NCI-H1436 (cell line): ENCODE measurements at regions not wholly inside any gene's neighbourhood (a gene's known extent, or its start where the extent isn't known, plus 50 kb on each side); places are given as distances from the start of the nearest gene placed in this dataset.

ENCODE experiments used
- DNase-seq: peaks from one replicate; lab custom pipeline; 2025; lab: John Stamatoyannopoulos, UW

DNA sequence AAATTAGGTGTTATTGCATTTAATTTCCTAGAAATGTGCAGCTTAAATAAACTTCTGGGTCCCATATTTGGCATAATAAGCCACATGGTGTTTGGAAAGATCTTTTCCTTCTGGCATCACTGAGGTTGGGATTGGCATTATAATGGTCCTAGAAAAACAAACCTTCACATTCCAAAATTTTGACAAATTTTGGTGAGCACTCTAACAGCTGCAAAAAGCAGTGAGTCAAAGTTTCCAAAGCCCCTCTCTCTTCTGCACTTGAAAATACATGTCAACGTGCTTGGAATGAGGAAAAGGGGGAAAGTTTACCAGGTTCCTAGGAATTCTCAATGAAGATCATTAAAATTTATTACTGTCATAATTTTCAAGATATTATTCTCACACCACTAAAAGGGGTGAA lies 77.8 kb upstream of the STK17B start:
- DNase-seq, result no peak

DNA sequence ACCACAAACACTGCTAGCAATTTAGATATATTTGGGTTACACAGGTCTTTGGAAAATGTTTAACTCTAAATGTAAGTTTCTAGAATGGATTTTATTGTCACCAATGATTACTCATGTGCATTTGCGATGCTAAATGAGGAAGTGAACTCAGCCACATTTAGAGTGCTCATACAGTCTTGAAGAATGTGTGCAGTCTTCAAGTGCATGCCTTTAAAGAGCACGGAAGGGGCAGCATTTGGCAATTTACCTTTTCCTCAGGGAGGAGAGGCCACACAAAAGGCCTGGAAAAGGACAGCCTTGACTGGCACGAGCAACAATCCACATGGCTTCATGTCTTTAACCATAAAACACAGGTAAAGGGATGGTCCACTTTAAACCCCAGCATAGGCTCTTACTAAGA lies 78.5 kb upstream of the STK17B start:
- DNase-seq, result no peak

DNA sequence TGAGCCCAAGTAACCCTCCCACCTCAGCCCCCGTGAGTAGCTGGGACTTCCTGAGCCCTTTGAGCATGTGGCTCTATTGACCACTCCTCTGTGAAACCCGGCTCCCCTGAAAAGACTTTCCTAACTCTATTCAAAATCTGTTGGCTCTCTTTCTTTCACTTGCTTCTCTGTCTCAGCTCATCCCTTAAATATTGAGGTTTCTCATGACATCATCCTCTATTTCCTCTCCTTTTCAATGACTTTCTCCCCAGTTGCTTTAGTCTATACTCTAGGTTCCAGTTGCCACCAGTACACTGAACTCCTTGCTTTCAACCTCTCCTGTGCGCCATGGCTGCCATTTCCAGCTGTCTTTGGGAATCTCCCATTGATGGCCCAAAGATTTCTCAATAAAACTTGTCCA lies 79.8 kb upstream of the STK17B start:
- no peak for DNase-seq

DNA sequence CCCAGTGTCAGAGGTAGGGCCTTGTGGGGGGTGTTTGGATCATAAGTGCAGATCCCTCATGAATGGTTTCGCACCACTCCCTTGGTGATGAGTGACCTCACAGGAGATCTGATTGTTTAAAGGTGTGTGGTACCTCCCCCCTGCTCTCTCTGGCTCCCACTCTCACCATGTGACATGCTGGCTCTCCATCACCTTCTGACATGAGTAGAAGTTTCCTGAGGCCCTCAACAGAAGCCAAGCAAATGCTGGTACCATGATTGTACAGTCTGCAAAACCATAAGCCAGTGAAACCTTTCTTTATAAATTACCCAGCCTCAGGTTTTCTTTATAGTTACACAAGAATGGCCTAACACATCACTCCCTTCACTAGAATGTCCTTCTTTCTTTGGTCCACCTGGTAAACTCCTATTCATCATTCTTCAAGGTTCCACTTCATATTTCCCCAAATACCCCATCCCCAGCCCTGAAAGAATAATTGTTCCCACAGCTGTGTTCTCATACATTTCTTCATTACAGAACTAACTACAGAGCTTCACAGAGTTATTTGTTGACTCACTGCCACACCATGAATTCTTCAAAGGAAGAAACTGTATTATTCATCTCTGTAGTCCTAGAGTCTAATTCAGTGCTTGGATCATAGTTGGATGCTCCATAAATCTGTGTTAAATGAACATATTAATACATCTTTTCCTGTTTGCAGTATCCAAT lies 81.2 kb upstream of the STK17B start:
- DNase-seq, result no peak

DNA sequence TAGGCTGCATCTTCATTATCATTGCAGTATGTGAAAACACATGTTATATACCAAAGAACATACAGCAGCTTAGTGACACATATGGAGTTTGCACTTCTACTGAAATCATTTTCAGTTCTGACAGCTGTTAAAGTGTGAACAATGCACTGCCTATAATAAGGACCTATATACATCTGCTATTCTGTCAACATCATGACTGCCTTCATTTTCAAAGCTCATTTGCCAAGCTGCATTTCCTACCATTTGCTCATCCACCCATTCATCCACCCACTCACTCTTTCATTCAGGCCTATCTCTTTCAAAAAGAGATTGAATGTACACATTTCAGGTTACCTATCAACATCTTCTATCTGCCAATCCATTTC lies 81.7 kb upstream of the STK17B start:
- DNase-seq, result no peak

DNA sequence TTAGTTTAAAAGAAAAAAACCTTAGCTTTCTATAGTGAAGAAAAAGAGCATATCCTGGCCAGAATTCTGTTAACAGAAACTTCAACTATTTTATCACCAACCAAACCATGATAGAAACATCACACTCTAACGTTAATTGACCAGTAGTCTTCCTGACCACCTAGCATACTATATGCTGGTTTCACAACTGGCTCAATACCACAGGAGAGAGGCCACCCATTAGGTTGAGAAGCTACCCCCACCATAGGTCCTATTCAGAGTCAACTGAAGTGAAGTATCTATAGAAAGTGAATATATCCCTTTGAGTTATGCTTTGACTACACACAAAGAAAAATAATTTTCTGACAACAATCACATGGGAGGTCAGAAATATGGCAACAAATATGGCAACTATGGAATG lies 85.2 kb upstream of the STK17B start:
- DNase-seq, result no peak

DNA sequence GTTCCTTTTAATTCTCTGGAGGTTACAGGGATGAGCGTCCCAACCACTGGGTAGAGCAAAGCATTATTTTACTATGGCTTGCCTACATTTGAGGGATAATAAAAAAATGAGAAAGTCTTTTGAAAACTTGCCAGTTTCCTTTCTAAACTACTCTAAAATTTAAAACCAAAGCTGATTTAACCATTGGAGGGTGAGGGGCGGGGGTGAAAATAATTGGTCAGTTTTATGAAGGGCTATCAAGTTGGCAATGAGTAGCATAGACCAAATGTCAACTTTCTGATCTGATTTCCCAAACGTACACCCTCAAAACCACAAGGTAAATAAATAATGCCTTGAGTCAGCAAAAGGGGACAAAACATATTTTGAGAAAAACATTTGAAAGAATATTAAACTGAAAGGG lies 85.7 kb upstream of the STK17B start:
- DNase-seq, result no peak

DNA sequence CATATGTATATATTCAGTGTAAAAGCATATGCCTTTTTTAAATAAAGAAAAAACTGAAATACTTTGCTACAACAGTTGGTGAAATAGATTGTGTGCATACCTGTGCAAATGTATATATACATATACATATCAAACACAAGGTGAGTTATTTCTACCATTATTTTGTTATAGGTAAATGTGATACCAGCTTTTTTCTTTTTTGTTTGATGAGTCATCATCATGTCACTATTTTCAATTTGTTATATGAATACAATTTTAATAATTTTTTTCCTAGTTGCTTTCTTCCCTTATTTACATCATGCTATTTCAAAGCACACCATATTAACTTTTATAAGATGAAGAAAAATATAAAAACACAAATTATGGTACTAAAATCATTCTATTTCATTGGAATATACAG lies 87.0 kb upstream of the STK17B start:
- no peak for DNase-seq

DNA sequence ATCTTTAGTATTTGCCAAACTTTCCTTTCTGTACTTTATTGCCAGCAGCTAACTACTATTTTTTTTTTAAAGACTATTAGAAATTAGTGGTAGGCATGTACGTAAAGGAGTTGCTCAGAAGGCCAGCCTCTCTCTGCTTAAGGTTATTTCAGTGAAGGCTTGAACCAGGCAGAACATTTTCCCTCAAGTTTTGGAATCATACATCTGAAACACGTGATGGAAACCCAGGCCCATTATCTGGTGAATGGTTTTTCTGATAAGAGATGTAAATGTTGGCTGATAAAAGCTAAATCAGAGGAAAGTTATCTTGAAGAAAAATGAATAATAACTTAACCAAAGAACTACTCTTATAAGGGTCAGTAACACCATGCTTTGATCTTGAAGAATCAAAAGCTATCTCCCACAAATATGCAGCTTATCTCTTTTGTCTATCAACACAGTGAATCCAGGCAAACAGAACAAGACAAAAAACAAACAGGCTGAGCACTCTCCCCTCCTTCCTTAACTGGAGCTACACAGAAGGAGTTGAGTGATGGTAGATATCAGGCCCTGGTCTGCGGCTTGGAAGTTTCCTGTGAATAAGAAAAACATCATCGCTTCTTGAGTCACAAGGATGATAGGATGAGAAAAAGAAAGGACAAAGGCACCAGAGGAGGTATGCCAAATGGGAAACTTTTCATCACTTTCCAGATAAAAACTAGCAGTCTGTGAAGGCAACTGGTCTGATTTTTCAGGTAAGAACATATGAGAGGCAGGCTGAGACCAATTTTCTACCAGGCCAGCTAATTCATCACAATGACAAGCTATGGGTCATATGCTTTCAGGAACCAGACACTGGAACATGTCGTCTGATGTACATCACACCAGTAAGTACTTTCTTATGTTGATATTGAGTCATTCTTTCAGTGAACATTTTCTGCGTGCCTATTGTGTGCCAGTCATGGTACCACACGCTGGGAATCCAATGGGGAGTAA lies 88.4 kb upstream of the STK17B start:
- no peak for DNase-seq

DNA sequence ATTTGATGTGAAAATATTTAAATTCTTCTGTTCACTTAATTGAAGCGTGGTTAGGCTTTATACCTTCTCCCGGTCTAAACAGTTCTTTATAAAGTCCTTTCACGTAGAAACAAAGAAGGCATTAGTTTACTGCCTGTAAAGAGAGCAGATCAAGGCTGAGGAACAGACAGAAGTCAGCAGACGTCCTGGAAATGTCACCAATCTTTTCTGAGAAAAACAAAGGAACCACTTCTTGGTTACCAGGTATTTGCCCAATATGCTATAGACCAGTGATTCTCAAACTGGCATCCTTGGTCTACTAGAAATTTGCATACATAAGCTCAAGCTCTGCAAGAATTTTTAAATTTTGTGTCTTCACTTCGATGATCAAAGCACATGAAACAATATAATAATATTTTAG lies 89.2 kb upstream of the STK17B start:
- DNase-seq, result no peak

DNA sequence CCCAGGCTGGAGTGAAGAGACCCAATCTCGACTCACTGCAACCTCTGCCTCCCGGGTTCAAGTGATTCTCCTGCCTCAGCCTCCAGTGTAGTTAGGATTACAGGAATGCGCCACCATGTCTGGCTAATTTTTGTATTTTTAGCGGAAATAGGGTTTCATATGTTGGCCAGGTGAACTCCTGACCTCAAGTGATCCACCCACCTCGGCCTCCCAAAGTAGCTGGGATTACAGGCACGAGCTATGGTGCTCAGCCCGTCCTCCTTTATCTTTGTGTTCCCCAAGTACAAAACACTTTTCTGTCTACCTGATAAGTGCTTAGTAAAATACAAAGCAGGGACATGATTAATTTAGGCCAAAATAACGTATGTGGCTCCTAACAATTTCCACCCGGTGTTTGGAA lies 91.2 kb upstream of the STK17B start:
- no peak for DNase-seq

DNA sequence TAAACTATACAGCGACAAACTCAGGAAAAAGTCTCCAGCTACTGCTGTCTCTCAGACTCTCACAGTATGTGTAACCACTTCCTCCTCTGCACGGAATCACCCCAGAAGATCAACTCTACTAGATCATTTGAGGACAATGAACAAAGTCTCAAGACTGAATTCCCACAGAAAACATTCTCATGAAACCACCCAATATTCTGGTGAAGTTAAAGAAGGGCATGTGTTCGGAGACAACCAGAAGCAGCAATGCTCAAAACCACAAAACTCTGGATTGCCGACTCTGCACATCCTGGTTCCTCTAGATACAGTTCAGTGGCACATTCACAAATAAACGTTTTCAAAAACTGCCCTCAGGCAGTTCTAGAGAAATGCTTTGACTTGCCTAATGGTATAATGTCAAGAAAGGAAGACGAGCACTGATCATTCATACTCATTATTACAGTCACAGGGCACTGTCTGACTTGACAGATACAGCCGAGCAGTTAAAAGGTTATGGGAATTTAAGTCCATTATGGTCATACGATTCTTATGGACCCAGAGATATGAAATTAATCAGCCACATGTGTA lies 91.9 kb upstream of the STK17B start:
- DNase-seq, result no peak

DNA sequence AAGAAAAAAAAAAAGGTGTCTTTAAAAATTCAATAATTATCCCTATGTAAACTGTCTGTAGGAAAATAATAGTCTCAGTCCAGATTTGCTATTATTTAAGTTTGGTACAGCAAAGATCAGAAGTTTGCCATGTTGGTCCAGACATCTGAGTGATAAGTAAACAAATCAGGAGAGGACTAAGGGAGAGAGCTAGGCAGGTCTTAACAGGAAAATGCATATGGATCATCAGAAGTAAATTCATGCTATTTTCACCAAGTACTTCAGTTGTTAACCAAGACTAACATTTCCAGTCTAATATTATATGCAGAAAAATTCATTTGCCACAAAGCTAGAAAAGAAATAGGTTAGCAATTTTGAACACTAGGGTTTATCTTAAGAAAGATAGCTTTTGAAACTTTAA lies 95.0 kb upstream of the STK17B start:
- DNase-seq, result no peak

DNA sequence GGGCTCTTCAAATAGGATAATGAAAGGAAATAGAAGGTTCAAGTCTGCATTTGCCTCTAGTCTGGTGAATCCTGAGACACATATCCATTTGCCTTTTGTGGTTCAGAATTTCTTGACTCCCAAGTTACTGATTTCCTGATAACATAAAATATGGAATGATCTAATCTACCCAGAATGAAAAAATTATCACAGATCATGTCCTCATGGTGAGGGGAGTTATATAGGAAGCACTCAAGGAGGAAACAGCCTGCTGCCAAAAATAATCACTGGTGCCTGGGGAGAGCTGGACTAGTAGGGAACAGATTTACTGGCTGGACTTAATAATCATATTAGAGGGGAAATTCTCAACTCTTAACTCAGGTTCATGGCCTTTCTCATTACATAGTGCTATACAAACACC lies 95.5 kb upstream of the STK17B start:
- no peak for DNase-seq

DNA sequence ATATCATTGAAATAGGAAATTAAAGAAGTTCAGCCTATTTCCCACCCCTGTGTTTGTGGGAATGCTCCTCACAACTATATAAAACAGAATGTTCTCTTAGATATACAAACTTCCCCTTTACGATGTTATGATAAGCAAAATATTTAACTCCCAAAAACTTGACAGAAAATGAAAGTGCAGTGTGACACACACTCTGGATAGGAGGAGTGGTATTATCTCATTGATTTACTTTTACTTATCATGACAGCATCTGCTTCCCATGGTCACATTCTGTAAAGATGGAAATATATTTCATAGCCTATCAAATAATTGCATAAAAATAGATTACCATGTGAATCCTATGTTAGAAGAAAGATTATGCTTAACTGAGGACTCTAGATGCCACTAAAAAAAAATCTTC lies 96.6 kb upstream of the STK17B start:
- no peak for DNase-seq

DNA sequence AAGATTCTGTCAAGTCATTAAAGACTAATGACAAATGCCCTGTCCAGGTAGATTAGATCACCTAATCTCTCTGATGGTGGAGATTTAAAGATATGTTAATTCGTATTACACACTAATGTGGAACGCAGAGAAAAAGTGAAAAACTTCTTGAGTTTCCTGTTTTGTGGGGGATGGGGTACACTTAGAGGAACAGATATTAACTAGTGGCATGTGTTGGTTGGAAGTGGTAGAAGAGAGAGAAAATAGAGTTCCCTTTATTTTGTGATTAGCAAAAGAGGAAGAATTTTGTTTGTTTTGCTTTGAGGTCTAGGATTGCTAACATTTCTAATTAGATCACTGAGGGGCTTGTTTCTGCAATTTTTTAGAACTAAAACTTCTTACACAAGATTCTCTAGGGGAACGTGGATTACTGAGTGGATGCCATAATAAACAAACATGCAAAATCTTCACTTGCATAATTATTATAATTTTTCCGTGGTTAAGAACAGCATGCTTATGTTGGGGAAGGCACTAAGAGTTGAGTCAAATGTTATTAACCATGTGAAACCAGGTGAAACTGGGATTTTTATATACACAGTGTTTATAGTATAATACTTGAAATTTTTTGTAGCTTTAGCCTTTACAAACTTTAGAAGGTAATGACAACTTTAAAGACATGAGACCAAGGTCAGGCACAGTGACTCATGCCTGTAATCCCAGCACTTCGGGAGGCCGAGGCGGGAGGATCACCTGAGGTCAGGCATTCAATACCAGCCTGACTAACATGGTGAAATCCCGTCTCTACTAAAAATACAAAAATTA lies 97.4 kb upstream of the STK17B start:
- DNase-seq, result no peak

DNA sequence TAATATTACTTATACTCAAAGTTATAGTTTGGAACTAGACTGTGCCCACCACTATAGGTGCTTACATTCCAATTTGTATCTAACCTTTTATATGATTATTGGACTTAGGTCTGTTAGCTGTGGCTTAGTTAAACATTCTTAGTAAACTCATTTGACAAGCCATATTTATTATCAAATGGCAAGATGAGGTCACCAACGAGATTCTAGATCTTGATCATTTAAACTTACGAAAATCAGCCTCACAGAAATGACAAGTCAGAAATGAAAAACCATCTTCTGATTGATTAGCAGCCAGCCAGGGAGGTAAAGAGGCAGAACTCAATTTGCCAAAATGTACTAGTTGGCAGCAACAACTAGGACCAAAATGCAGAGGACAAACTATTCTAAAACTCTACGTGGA lies 100.4 kb upstream of the STK17B start:
- DNase-seq, result no peak

DNA sequence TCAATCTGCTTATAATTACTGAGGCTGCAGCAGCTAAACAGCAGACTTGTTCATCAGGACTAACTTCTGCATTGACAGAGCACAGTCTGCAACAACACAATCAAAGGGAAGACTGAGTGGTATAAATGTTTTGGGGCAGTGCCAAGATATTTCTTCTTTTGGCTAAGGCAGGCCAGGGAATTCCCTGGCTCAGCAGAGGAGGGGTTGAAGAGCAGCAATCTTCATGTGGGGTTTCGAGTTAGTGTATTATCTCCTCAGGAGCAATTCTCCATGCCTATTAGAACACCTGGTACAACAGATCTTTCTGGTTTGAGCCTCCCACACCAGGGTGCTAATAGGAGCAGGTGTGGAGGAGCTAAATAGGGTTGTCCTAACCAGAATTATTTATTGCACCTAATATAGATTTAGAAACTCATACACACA lies 103.0 kb upstream of the STK17B start:
- DNase-seq, result peak; percentile 23

DNA sequence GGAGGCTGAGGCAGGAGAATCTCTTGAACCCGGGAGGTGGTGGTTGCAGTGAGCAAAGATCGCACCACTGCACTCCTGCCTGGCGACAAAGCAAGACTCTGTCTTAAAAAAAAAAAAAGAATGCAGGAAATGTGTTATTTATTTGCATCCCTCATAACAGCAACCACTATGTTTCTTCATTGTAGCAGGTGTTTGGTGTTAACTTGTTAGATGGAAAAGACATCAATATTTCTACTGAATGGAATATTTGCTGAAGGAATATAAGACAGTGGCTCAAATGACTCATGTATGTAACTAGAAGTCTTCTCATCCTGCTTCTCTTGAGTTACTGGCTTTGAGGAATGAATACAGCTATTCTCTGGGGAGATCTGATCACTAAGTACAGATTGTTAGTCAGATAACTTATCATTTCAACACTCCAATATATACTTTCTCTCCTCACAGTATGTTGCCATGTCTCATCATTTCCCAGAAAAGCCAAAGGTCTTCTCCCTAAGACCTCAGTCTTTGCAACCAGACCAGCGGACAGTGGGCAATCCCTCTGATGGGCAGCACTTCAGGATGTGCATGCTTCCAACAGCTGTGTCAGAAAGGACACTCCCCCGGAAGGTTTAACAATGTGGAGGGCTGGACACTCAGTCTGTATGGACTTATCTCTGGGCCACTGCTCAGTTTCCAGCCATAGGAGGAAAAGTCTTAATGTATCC lies 104.4 kb upstream of the STK17B start:
- DNase-seq, result no peak

DNA sequence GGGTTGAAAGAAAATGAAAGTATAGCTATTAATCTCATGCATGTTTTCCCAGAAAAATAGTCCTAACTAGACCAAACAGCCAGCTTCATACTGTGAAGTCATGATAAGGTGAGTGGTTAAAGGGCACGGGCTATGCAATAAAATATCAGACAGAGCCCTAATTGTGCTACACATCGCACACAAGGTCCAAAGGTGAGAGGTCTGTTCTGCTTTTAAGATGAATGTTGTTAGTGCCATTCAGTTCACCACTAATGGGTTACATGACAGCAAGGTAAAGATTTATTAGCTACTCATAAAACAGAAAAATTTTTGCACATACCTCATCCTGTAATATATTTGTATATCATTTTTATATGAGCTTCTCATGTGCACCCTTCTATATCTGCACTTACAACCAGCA lies 105.0 kb upstream of the STK17B start:
- DNase-seq, result no peak

DNA sequence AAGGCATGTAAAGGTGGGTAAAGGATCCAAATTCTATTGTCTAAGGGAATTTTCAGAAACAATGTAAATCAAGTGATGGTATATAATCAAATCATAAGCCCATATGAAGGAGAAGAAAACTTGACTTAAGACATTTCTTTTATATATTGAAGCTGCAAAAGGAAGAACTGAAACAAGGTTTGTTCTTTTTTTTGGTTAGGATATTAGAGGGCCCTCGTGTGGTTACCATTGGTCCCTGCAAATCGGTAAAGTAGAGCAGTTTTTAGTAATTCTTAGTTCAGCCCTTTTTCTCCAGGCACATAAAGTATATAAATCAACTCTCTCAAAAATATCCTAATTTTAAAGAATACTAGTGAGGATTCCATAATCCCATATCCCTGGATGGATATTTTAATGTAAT lies 105.6 kb upstream of the STK17B start:
- DNase-seq, result no peak

DNA sequence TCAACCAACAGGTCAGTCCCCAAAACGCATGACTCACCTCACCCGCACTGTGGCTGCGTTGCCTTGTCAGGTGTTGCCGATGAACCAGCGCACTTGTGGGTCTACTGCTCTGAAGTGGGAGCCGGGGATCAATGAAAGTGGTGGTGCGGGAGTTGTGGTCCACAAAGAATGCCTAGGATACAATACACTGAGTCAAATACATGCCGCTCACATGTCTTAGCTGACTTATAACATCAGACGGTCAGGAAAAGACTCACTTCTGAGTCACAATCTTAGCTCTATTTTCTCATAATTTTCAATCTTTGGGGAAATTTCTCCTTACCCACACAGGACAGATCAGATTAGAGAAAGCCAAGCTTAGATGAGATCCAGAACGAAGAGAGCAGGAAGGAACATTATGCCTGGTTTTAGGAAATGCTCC lies 107.1 kb upstream of the STK17B start:
- DNase-seq, result no peak
